SU-DHL-6 (cell line): ENCODE measurements at regions not wholly inside any gene's neighbourhood (a gene's known extent, or its start where the extent isn't known, plus 50 kb on each side); places are given as distances from the start of the nearest gene placed in this dataset.

ENCODE experiments used
- EZH2phosphoT487 ChIP-seq: fragments of 200-600 bp; sonication (generic), shearing (Covaris generic); conservative IDR thresholded peaks from 2 replicates; pipeline ENCODE4 v1.6.1; 2018; ENCODE audit warnings: mild to moderate bottlenecking, antibody characterized with exemption, low read length, moderate library complexity, mixed read lengths
- TF ChIP-seq, protein P1 (sequence below): fragments of 200-600 bp; sonication (generic); IDR thresholded peaks from one replicate; pipeline ENCODE4 v1.5.1; 2017; ENCODE audit warnings: antibody characterized with exemption, mild to moderate bottlenecking, low read length, moderate library complexity; ENCODE audit not compliant: insufficient read depth, poor library complexity, severe bottlenecking

DNA sequence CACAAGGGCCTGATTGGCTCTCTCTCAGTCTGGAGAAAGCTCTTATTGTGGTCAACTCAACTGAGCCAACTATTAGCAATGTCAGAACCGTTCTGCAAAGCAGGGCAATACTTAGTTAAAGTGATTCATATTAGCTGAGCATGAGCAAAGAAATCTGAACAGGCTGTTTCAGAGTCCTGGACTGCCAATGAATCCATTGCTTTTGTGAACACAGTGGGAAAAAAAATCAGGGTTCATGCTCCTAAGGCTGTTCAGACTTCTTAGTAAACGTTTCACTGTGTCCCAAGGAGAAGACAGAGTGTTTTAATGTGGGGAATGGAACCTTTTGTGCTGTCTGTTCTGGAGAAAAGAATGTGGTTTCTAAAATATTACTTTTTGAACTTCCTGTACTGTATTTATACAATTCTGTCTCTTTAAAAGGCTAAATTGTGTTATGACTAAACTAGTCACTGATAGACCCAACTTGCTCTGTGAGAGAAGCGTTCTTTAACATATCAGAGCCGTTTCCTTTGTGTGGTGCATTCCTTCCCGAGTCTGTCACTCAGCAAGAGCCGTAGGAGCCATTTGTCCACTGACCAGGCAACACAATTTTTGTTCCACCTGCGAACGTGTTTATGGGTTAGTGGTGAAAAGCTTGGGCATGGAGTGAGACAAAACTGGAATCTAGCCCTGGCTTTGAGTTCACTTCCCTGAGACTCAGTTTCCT is 366.1 kb downstream of the FBXO8 start:
- TF ChIP-seq, protein P1, sequence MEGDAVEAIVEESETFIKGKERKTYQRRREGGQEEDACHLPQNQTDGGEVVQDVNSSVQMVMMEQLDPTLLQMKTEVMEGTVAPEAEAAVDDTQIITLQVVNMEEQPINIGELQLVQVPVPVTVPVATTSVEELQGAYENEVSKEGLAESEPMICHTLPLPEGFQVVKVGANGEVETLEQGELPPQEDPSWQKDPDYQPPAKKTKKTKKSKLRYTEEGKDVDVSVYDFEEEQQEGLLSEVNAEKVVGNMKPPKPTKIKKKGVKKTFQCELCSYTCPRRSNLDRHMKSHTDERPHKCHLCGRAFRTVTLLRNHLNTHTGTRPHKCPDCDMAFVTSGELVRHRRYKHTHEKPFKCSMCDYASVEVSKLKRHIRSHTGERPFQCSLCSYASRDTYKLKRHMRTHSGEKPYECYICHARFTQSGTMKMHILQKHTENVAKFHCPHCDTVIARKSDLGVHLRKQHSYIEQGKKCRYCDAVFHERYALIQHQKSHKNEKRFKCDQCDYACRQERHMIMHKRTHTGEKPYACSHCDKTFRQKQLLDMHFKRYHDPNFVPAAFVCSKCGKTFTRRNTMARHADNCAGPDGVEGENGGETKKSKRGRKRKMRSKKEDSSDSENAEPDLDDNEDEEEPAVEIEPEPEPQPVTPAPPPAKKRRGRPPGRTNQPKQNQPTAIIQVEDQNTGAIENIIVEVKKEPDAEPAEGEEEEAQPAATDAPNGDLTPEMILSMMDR: no peak
- TF ChIP-seq EZH2phosphoT487: no peak
